Choroid plexus epithelial cell (primary cell): ENCODE measurements at regions not wholly inside any gene's neighbourhood (a gene's known extent, or its start where the extent isn't known, plus 50 kb on each side); places are given as distances from the start of the nearest gene placed in this dataset.

Experiments
- DNase-seq: peaks from one replicate; pipeline ENCODE4 v3.0.0-alpha.2; 2010; ENCODE audit warnings: low read depth
- H3K4me3 ChIP-seq: 2 replicates; pipeline ENCODE4 v1.5.1; 2011; ENCODE audit warnings: low read depth, mild to moderate bottlenecking, control low read depth, low read length, moderate library complexity
- TF ChIP-seq, protein P1 (sequence below): conservative IDR thresholded peaks from 2 replicates; pipeline ENCODE4 v1.5.1; 2011; ENCODE audit warnings: low read depth, mild to moderate bottlenecking, control low read depth, inconsistent platforms, low read length, moderate library complexity

DNA sequence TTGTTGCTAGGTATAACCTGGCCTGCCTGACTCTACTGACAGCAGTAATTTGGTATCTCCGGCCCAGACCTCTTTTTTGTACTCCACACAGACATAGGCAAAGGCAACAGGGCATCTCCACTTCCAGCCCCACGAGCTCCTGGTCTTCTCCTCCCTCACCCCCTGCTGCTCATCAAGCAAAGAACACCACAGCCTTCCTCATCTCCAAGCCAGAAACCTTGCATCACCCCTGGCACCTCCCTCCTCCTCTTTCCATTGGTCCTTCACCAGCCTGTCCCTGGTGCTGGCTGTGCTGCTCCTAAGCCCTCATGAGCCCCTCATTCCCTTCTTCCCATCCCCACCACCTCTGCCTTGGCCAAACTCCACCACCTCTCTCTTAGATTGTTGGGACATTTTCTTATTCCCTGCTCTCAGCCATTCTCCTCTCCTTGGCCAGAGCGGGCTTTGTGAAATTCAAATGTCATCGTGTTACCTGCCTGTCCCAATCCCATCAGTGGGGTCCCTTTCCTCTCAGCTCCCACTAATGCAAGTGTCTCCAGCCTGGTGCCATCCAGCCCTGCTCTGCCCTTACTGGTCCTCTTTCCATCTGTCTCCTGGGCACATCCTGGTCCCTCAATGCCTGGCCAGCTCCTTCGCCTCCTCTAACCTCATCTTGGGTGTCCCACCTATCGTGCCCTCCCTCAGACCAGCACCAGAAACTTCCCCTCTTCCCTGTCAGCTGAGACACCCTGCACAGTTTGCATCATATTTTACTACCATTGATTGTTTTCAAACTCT, 77.4 kb downstream of the INHBB start:
- H3K4me3 ChIP-seq = no peak overlapping the region
- DNase-seq = peak; percentile 15
- TF ChIP-seq, protein P1, sequence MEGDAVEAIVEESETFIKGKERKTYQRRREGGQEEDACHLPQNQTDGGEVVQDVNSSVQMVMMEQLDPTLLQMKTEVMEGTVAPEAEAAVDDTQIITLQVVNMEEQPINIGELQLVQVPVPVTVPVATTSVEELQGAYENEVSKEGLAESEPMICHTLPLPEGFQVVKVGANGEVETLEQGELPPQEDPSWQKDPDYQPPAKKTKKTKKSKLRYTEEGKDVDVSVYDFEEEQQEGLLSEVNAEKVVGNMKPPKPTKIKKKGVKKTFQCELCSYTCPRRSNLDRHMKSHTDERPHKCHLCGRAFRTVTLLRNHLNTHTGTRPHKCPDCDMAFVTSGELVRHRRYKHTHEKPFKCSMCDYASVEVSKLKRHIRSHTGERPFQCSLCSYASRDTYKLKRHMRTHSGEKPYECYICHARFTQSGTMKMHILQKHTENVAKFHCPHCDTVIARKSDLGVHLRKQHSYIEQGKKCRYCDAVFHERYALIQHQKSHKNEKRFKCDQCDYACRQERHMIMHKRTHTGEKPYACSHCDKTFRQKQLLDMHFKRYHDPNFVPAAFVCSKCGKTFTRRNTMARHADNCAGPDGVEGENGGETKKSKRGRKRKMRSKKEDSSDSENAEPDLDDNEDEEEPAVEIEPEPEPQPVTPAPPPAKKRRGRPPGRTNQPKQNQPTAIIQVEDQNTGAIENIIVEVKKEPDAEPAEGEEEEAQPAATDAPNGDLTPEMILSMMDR = no peak

DNA sequence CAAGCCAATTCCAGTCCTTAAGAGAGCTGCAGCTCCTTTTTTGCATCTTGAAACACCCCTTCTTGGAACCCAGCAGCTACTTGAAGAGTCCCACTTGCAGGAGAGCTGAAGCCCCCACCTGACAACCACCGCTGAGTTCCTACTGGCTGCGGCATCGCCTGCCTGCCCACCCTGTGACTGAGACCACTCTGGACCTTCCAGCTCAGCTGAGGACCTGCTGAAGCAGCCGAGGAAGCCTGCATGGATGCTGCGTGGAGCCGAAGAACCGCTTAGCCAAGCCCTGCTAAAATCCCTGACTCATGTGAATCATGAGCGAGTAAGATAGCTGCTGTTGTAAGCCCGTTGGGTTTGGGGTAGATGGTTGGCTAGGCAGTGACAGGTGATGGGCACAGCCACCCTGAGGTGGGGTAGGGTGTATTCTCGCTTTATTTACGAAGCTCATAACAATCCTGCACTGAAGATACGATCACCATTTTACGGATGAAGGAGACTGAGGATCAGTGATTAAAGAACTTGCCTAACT, 78.4 kb downstream of the INHBB start:
- no peak for DNase-seq
- no peak overlapping the region for H3K4me3 ChIP-seq
- TF ChIP-seq, protein P1 = no peak

DNA sequence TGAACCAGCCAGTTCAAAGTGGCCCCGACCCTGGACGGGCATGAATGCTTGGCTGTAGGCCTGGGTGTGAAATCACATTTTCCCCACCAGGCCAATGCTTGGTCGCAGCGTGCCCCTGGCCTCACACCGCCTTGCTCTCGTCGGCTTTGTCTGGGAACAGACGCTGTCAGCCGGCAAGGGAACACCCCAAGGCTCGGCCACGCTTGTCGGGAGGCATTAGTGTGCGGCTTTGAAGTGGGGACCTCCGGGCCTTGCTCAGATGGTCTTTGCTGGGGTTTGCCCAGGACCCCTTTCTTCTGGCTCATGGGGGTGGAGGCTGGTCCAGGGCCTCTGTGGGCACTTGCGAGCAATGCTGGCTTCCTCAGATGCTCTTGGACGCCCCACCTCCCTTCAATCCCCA, 79.1 kb downstream of the INHBB start:
- TF ChIP-seq, protein P1 = no peak
- H3K4me3 ChIP-seq = no peak overlapping the region
- DNase-seq = no peak

DNA sequence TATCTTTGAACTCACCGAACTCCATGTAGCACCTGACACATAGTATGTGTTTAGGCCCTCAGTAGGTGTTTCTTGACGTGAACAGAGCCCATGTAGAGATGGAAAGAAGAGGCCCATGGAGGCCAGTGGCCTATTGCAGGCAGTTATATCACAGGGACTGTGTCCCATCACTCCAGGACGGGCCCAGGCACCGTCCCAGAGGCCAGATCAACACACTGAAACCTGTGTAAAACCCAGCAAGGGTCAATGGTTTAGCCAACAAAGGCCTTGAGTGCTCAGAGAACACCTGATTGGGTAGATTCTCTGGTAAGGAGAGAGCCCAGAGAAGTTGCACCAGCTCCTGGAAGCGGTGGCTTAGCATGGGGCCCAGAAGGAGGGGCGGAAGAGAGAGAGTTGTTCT, 82.8 kb downstream of the INHBB start:
- TF ChIP-seq, protein P1 = no peak
- H3K4me3 ChIP-seq = no peak overlapping the region
- no peak for DNase-seq

DNA sequence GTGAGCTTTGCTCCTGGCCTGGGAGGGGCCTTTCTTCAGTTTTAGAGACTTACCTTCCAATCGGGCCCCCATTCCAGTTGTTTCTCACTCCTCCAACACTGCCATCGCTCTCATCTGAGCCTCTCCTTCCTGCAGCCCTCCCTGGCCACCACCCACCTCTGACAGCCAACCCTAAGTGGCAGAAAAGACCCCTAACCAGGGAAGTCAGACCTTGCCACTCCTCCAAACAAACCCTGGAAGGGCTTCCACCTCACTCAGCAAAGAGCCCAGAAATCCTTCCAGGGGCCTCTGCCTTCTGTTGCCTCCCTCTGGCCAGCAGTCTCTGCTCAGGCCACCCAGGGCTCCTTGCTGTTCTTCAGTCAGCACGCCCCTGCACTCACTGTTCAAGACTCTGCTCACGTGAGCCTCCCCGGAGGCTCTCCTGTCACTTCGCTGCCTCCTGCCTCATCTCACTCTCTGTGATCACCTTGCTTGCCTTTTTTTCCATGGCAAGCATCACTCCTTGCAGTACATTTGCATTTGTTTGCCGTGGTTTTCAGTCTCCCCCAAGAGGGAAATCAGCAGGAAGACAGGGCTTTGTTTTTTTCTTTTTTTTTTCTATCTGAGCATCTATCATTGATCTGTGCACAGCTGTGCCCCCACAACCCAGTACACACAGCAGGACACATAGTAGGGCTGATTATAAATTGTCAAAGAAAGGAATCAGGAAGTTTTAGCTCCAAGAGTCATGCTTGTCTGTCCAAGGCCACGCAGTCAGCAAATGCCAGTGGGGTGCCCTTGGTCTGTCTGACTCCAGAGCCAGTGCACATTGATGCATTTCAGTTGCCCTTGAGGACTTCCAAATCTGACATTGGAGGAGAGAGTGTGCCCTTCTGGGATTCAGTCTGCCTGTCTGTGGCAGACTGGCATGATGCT, 83.9 kb downstream of the INHBB start:
- DNase-seq = no peak
- TF ChIP-seq, protein P1 = no peak
- no peak overlapping the region for H3K4me3 ChIP-seq

DNA sequence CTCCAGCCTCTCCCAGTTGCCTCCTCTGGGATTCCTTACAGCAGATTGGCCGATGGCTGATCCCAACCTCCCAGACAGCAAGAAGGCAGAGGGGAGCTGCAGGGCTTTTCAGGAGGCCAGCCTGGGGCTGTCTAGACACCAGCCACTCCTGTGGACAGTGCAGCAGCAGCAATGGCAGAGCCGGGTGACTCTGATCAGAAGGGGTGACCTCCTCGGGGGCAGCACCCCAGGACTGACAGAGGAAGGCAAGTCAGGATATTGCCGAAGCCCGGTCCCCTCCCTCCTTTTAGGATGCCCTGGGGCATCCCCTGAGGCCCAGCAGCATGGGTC, 84.5 kb downstream of the INHBB start:
- TF ChIP-seq, protein P1 = no peak
- H3K4me3 ChIP-seq = no peak overlapping the region
- DNase-seq = no peak

DNA sequence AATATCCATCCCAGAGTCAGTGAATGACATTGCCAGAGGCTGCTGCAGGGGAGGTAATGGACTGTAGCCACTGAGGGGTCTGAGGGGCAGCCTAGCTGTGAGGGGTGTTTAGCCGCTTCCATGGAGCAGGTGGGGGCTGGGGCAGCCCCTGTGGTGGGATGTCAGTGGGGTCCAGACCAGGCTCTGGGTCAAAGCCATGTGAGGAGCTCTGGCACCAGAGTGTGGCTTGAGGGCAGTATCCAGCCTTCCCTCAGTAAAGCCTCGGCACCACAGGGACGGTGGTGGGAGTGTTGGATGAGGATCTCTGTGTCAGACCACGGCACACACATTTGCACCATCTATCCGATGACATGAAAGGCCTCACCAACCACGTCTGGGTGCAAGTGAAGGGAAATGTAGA, 85.0 kb downstream of the INHBB start:
- no peak for DNase-seq
- TF ChIP-seq, protein P1 = no peak
- no peak overlapping the region for H3K4me3 ChIP-seq
